Peyer's patch (tissue), 4 donors: ENCODE measurements at regions not wholly inside any gene's neighbourhood (a gene's known extent, or its start where the extent isn't known, plus 50 kb on each side); places are given as distances from the start of the nearest gene placed in this dataset.

Experiments used
- DNase-seq, 3 donors: peaks; one replicate each; pipeline ENCODE4 v3.0.0-alpha.2; 2017 to 2019
- H3K27ac ChIP-seq, 4 donors: fragments of 200-600 bp; sonication (generic); one replicate each; pipeline ENCODE4 v1.5.1; 2016 to 2019
- H3K27me3 ChIP-seq, 2 donors: fragments of 200-600 bp; sonication (generic); one replicate each; pipeline ENCODE4 v1.5.1; 2019
- H3K36me3 ChIP-seq, 3 donors: fragments of 200-600 bp; sonication (generic); one replicate each; pipeline ENCODE4 v1.5.1; 2016 to 2019
- H3K4me1 ChIP-seq, 4 donors: fragments of 200-600 bp; sonication (generic); one replicate each; pipeline ENCODE4 v1.5.1; 2016 to 2019
- H3K4me3 ChIP-seq, 4 donors: fragments of 200-600 bp; sonication (generic); 1 replicate in 3 of 4; 2 replicates in 1 of 4; pipeline ENCODE4 v1.5.1; 2016 to 2019; ENCODE audit warnings: mild to moderate bottlenecking in 1 of 4
- H3K9me3 ChIP-seq, 4 donors: fragments of 200-600 bp; sonication (generic); one replicate each; pipeline ENCODE4 v1.5.1; 2016 to 2019; ENCODE audit warnings: mild to moderate bottlenecking in 1 of 4
- CTCF ChIP-seq, 6 experiments: fragments of 450-650 bp in 4 of 6; fragments of 200-600 bp in 2 of 6; sonication (generic) in 1 of 6; IDR thresholded peaks; one replicate each; pipeline ENCODE4 v1.5.1; 2017 to 2019; ENCODE audit warnings: antibody characterized with exemption in 6 of 6, mild to moderate bottlenecking in 3 of 6, moderate library complexity in 1 of 6
- POLR2A ChIP-seq, 2 donors: fragments of 450-650 bp; IDR thresholded peaks; one replicate each; pipeline ENCODE4 v1.5.1; 2017; ENCODE audit warnings: antibody characterized with exemption in 2 of 2, mild to moderate bottlenecking in 2 of 2, moderate library complexity in 2 of 2

DNA sequence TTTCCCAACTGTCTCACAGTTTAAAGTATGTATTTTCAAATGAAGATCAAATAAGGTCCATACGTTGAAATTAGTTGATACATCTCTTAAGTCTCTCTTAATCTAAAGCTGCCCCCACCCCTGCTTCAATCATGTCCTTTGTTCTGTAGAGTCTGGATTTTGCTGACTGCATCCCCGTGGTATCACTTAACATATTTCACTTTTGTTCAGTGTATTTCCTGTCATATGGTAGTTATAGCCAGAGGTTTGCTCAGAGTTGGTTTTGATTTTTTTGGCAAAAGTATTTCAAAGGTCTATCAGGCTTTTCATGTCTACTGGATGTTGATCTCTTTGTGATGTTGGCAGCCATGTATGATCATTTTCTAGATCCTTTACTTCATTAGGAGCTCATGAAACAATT is 54.4 kb upstream of the ARID5B start:
- Histone ChIP-seq H3K36me3 (no peaks in the 10 kb centered on the region), H3K4me3 (no peak overlapping the region), H3K9me3 (no peaks in the 10 kb centered on the region), H3K4me1 (peaks cover 0 to 4% (median 0%) of the 10 kb centered on the region in 4 donors), H3K27ac (no peak overlapping the region), H3K27me3 (no peaks in the 10 kb centered on the region)
- no peak for DNase-seq
- no peak for TF ChIP-seq POLR2A (IDR thresholded peaks at IDR 0.05)
- TF ChIP-seq CTCF (IDR thresholded peaks at IDR 0.05), result no peak

DNA sequence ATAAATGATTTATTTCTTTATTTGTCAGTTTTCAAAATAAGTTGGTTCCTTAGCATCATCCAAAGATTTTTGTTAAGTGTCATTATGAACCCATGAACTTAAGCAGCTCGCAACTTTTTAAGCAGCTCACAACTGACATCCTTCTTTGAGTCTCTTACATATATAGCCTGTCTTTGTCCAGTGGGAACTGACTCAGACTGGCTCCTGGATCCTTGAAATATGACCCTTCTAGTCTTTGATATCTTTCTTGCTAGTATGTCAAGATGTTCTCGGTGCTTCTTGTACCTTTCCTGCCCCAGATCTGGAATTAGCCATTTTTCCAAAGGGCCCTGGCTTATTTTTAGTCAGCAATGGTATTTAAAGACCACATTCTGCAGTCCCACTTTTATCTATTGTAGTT is 53.9 kb upstream of the ARID5B start:
- Histone ChIP-seq H3K4me1 (peaks cover 0 to 4% (median 0%) of the 10 kb centered on the region in 4 donors), H3K27ac (no peak overlapping the region), H3K4me3 (no peak overlapping the region), H3K9me3 (no peaks in the 10 kb centered on the region), H3K27me3 (no peaks in the 10 kb centered on the region), H3K36me3 (no peaks in the 10 kb centered on the region)
- TF ChIP-seq CTCF (IDR thresholded peaks at IDR 0.05) (no peak), POLR2A (IDR thresholded peaks at IDR 0.05) (no peak)
- no peak for DNase-seq

DNA sequence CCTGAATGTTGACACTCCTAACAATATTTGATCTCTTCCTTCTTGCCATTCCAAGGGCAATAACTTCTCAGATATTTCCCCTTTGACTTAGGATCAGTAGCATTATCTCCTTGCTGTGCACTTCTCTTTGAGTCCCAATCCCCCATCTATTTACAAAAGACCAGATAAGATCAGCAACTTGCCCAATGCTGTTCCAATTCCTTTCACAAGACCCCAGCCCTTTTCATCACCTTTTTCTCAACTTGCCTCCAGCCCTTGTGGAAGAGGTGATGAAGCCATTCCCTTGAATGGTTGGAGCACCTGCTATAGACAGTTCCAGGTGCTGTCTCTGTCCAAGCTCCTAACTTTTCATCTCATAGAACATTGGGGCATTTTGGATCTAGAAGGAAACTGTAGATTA is 51.1 kb upstream of the ARID5B start:
- H3K9me3 ChIP-seq, result no peaks in the 10 kb centered on the region
- TF ChIP-seq CTCF (IDR thresholded peaks at IDR 0.05) (no peak), POLR2A (IDR thresholded peaks at IDR 0.05) (no peak)
- peaks cover 0 to 4% (median 0%) of the 10 kb centered on the region in 4 donors for H3K4me1 ChIP-seq
- H3K27ac ChIP-seq, result no peak overlapping the region
- H3K36me3 ChIP-seq, result no peaks in the 10 kb centered on the region
- no peaks in the 10 kb centered on the region for H3K27me3 ChIP-seq
- no peak for DNase-seq
- H3K4me3 ChIP-seq, result no peak overlapping the region
